Upper lobe of left lung (tissue), 4 donors: ENCODE measurements at regions not wholly inside any gene's neighbourhood (a gene's known extent, or its start where the extent isn't known, plus 50 kb on each side); places are given as distances from the start of the nearest gene placed in this dataset.

Experiments used
- EP300 ChIP-seq, 4 donors: sonication (generic); formaldehyde crosslinking; IDR thresholded peaks; one replicate each; pipeline ENCODE4 v1.5.1; 2017; ENCODE audit warnings: antibody characterized with exemption in 4 of 4, control low read depth in 2 of 4
- POLR2AphosphoS5 ChIP-seq, 2 donors: sonication (generic); formaldehyde crosslinking; IDR thresholded peaks; one replicate each; pipeline ENCODE4 v1.5.1; 2017; ENCODE audit warnings: antibody characterized with exemption in 2 of 2

DNA sequence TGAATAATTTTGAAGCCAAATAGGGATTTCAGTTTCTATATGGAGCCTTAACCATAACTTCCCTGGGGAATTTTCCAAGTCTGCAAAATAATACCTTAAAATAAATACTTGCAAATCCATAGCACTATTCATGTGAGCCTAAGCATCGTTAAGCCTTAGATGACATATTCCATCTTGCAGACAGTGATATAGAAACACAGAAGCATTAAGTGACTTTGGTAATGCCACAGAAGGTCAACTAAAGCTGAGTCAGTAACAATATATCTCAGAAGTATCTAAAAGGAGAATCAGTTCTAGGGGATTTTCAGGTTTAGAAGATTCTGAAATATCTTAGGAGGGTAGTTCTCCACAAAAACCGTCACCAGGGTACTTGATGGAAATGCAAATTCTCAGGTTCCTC lies 163.4 kb upstream of the COL1A2 start:
- TF ChIP-seq POLR2AphosphoS5 (IDR thresholded peaks at IDR 0.05) (no peak), EP300 (IDR thresholded peaks at IDR 0.05) (no peak)
